NCI-H446 (cell line): ENCODE measurements at regions not wholly inside any gene's neighbourhood (a gene's known extent, or its start where the extent isn't known, plus 50 kb on each side); places are given as distances from the start of the nearest gene placed in this dataset.
"Not testable (repeated sequence)": the region's sequence is repeated elsewhere in the genome, so short reads cannot be mapped to it uniquely, and the experiment has no call there.

Experiments
- DNase-seq, 2 experiments: peaks; one replicate each; lab custom pipeline; 2025; lab: John Stamatoyannopoulos, UW

DNA sequence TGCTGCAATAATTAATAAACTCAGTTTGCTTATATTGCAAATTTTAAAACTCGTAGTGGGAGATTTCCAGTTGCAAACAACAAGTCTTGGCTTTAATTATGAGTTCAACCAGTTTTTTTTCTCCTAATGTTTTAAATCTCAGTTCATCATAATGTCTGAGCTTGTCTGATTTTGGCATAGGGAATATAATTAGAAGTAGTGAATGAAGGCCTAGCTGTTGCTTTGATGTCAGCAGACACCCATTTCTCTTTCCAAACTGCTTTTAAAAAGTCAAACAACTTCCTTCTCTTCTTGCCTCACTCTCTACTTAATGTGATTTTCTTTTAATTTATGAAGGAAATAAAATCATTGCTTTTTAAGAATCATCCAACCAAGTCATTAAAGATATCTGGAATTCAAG lies 1462.1 kb downstream of the DPP10 start:
- no peak for DNase-seq

DNA sequence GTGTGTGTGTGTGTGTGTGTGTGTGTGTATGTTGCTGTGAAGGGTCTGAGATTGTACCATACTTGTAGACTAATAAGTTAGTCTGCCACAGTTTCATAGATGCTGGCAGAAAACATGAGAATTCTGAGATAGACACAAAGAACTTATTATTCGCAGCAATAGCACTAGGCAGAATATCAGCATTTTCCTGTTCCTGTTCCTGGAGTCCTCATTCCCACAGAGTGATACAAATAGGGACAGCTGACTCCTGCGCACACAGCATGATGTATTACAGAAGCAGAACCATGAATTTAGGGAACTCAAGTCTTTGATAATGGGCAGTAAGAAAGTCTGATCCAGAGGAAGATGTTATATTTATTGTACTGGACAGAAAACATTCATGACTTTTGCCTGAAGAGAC lies 1466.3 kb downstream of the DPP10 start:
- DNase-seq, result no peak

DNA sequence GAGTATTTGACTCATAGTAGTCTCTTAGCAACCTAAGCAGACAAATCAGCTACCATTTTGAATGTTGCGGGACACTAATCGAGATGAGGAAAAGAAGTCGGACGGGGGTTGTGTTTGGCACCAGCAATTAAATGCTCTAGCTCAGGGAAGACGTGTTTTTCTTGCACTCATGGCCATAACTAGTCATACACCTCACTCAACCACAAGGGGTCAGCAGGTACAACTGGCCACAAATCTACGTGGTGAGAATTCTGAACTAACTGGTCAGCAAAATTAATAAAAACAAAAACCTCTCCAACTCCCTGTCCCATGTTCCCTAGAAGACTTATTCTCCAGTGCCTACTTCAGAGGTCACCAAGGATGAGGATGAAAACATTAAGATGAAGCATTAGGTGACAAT lies 1467.8 kb downstream of the DPP10 start:
- DNase-seq, result no peak

DNA sequence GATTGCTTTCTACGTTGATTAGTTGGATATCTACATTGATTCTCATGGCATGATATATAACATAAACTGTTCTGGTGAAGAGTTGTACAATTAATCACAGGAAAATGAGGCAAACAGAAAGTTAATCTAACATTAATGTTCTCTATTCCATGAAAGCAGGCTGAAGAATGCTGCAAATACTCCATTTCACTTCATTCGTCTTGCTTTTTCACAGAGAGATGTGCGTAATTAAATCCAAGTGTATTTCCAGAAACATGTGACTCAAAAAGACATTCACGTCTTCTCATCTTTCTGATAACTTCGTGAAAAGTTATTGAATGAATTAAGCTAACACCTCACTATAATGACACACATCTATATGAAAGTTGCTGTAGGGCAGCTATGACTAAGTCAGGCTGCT lies 1471.5 kb downstream of the DPP10 start:
- no peak for DNase-seq

DNA sequence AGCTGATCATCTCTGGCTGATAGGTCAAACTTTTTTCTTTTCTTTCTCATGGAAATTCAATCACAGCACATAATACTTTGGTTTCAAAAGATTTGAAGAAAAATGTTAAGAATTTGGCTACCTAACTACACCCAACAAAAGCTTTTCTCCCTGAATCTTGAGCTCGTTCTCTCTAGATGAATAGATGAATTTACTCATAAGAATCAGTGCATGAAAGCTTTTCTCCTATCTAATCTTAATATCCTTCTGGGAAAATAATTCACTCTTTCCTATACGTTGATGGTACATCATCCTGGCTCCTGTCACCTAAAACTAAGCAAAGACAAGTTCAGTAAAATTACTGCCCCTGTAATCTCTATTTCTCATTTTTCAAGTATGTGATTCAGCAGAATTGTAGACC lies 1479.1 kb downstream of the DPP10 start:
- DNase-seq, result no peak

DNA sequence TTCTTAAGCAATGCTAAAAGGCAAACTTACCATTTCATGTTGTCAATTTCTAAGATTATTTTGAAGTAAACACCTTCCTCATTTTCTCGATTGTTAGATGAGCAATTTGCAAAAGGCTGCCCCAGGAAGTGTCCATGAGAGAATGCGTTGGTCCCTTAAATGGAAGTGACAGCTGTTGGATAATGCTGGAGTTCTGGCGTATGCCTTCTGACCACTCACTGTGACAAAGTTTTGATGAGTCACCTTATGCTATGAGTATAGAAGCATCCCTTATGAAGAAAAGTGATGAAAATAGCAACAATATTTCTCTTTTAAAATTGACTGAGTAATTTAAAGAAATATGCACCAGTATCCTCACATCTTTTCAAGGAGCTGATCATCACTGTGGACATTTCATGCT lies 1497.5 kb downstream of the DPP10 start:
- DNase-seq, result no peak

DNA sequence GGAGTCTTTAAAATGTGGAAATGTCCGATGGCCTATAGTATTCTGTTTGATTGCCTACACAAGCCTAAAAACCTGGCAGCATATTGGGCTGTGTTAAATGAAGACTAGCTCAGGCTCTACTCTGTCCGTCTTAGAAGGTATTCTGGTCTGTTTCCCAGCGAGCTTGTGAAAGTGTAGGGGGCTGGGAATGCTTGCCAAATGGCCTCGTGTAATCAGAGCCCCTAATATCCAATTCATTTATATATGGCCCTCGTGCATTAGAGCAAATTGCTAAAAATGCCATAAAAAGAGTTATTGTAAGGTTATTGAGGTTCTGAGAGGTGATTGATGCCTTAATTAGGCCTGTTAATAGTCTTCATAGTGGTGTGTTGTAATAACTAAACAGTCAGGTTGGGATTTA lies 1500.4 kb downstream of the DPP10 start:
- no peak for DNase-seq

DNA sequence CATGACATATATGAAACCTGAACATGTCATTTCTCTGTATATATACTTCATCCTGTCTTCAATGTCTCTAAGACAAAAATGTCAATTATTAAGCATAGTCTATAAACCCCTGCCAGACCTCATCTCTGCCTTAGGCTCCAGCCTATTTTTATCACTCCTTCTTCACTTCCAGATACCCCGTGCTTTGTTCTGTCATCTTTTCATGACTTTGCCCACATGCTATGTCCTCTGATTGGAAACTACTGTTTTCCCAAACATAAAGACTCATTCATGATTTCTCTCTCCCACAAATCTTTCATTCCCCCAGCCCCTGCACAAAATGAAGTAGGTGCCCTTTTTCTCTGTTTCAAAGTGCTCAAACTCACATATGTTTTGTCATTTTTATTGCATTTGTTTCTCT lies 1503.9 kb downstream of the DPP10 start:
- DNase-seq, result no peak

DNA sequence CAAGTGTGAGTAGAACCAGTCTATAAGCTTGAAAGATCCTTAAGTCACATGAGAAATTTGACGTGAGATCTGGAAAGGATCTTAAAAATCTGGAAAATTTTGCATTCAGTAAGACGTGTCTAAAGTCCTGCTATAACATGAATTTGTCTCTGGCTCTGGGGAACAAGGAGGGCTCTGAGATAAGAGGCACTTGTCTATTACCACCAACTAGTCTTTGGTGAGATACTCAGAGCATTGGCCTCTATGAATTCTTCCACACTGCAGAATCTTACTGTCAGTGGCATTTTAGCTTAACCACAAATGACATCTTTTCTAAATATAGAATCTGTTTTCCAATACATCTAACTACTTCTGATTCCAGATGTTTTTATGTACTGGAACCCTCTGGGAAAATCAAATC lies 1504.5 kb downstream of the DPP10 start:
- no peak for DNase-seq

DNA sequence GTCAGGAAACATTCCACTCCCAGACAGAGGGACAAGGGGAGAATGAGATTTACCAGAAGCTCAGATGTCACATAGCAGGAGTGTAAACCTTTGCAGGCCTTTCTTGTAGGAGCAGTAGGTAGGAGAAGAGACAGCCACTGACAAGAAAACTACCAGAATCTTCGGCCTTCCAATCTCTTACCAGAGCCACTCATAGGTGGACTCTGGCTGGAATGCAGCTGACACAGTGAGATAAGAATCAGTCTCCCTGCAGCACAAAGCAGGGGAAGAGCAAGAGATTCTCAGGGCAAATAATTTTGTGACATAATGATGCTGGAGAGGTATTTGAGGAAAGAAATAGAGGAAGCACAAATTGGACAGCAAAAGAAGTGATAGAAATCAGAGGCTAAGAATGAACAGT lies 1534.5 kb downstream of the DPP10 start:
- DNase-seq, result no peak

DNA sequence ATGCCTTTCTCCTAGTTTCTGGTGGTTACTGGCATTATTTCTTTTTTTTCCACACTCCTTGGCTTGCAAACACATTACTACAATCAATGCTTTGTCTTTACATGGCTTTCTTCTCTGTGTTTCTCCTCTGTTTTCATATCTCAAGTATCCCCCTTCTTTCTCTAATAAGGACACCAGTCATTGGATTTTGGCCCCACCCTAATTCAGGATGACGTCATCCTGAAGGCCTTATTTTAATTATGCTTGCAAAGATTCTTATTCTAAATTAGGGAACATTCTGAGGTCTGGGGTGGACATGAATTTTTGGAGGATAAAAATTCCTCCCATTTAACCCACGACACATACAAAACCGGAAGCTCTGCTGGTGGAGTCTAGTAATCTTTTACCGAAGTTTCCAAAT lies 1556.6 kb downstream of the DPP10 start:
- DNase-seq, result no peak

DNA sequence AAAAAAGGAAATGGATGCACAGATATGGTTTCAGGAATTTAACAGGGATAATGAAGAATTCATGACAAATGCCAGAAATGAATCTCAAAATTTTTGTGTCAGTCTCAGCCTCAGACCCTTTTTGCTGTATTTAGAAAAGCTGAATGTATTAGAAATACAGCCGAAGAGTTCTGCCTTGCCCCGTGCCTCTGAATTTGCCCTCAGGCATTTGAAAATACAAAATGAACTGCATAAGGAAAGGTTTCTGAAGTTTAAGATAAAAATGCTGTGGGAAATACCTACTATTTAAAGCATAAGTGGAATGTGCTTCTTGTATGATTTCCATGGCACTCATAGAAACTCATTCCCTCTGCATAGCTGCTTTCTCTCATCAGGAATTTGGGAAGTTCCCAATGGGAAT lies 1580.6 kb downstream of the DPP10 start:
- DNase-seq, result no peak

DNA sequence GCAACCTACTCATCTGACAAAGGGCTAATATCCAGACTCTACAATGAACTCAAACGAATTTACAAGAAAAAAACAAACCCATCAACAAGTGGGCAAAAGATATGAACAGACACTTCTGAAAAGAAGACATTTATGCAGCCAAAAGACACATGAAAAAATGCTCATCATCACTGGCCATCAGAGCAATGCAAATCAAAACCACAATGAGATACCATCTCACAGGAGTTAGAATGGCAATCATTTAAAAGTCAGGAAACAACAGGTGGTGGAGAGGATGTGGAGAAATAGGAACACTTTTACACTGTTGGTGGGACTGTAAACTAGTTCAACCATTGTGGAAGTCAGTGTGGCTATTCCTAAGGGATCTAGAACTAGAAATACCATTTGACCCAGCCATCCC lies 1596.3 kb downstream of the DPP10 start:
- DNase-seq, result not testable (repeated sequence)

DNA sequence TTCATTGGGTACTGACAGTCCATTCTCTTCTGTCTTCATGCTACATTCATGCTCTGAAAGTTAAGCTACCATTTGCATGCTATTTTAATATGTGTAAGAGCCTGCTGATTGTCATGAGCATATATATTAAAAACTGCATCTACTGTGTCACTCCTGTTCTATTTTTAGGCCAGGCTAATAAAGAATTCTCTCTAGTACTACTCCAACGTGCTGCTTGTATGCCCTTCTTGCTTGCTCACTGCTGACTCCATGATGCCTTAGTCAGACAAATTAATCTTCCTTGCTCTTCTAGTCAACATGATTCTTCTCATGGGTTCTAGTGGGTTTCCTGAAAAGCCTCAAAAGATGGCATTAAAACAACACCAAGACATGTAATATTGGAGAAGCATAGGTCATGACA lies 1600.1 kb downstream of the DPP10 start:
- DNase-seq, result no peak

DNA sequence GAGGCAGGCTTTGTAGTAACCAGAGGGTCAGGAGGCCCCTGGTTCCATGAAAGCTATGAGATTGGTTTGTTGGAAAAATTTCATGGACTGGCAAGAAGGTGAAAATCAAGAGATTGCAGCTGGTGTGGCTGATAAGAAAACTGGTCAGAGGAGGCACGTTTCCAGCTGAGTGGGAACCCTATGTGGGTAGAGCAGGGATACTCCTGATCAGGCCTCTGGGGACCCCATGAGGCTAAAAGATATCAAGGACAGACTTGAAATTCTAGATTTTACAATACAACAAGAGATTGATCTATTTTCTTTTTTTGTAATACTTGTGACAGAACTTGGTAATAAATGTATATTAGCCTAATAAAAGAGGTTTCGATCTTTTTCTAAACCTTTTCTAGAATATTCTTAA lies 1615.1 kb downstream of the DPP10 start:
- no peak for DNase-seq

DNA sequence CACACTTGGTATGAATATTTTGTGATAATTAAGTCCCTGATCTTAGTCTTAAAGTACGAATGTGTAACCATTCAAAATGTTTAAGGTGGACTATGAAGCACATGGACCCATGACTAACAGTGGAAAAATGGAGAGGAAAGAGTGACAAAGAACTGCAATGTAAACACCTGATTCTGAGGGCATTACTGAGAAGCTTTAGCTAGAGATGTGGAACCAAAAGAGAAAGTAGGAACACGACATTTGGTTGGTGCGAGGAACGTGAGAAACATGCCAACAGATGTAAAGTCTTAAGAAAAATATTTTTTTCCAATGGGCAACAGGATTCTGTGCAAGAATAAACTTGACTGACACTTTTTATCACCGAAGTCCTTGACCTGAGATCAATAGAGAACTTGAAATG lies 1618.6 kb downstream of the DPP10 start:
- DNase-seq, result no peak

DNA sequence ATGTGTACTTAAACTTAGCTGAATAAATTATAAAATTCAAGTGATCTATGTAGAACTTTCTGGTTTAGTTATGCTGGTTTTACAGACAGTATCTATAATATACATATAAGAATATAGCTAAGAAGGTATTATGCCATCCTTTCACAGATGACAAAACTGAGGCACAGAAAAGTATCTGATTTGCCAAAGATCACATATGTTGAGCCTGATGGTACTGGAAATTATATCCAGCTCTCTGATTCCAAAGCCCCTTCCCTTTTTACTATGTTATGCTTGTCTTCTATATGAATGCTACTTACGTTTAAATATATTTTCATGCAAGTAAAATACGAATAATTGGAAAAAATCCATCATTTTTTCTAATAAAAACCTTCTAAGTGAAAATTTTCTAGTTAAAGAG lies 1631.3 kb downstream of the DPP10 start:
- no peak for DNase-seq

DNA sequence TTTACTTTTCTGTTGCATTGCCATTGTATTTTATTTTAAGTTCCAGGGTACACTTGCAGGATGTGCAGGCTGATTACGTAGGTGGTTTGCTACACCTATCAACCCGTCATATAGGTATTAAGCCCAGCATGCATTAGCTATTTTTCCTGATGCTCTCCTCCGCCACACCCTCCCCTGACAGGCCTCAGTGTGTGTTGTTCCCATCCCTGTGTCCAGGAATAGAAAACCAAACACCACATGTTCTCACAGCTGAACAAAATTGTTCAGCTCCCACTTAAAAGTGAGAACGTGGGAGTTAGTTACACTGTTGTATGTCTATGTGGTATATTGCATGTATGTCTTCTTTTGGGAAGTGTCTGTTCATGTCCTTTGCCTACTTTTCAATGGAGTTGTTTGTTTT lies 1631.7 kb downstream of the DPP10 start:
- DNase-seq, result no peak

DNA sequence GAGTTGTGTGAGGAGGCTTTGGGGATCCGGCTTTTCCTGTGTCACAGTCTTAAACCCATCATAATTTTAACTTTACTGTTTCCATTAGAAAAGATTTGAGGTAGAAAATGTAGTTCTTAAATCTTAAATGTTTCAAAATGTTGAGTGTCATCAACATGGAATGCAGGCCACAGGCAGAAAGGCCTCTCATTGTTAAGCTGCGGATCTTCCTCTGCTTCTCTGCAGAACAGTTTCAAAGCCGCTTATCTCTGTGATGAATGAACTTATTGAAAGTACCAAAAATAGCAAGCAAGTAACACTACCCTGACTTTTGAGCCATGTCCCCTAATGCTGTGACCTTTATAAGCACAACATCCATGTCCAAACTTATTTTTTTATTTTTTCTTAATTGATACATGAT lies 1645.8 kb downstream of the DPP10 start:
- DNase-seq, result no peak

DNA sequence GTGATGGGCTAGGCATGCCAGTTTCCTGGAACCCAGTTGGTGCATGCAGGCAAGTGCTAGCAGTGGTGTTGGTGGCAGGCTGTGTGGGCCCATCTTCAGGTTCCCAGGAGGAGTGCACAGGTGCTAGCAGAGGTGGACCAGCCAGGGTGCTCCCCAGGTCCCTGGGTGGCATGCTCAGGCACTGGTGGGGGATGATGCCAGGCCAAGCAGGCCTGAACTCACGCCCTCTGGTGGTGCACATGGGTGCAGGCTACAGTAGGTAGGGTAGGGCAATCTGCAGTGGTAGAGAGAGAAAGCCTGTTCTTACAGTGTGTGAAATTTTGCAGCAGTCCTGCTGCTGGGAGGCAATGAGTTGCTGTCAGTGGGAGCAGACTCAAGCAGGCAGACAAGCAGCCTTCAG lies 1651.8 kb downstream of the DPP10 start:
- no peak for DNase-seq

DNA sequence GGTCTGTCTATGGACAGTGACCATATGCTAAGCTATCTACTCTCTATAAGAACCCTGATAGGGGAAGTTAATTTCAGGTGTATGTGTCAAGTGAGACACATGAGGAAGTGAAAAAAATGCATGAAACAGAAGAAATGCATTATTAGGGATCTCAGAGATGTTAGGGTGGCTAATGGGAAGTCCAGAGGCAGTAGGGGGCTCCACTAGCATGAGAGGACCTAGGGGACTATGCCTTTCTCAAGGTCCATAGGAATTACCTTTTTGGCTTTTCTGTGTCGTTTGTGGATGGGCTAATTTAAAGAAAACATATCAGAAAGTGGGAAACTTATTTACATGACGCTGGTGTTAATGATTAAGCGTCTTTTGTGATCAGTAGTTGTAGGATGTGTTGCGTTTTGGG lies 1653.2 kb downstream of the DPP10 start:
- DNase-seq, result no peak

DNA sequence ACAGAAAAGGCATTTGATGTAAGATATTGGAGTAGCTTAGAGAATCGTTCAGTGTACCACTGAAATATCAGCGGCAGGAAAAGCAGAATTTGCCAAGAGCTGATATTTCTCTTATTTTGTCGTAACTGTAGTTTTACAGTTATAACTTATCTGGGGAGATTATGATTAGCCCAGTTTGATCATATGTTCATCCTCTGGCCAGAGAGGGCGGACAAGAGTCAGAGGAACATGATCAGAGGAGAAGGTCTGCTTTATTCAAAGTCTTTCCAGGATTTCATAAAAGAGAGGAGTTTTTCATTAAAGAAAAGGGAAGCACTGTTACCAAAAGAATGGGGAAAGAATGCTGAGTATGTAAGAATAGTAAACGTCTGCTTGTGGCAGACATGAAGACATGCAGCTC lies 1655.6 kb downstream of the DPP10 start:
- no peak for DNase-seq

DNA sequence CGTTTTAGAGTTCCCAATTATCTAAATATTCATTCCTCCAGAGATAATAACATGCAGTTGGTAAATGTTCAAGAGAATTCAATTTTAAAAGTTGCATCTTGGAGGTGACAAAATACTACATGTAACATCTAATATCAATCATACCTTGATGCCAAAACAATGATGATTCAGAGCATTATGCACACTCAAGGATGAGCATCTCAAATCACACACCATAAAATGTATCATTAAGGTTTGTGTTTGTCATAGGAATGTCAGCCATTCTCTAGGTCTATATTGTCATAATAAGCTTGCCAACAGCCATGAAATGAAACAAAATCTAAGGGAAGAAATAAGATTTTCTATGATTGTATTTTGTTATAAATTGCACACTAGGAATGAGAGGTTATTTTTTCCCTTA lies 1667.0 kb downstream of the DPP10 start:
- DNase-seq, result no peak

DNA sequence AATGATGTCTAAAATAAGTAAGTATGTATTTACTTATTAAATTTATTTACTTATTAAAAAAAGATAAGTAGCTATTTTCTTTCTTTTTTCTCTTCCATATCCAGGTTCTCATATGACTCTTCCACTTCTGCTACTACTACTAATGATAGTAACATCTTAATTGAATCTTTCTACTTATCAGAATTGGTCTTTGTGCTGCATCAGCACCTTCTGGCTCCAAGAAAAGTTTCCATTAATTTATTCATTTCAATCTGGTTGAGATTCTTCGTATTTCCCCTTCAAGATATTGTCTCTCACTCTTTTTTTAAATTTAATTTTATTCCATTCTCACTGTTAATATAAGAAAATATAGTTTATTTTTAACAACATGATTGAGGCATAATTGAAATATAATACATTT lies 1675.4 kb downstream of the DPP10 start:
- no peak for DNase-seq

DNA sequence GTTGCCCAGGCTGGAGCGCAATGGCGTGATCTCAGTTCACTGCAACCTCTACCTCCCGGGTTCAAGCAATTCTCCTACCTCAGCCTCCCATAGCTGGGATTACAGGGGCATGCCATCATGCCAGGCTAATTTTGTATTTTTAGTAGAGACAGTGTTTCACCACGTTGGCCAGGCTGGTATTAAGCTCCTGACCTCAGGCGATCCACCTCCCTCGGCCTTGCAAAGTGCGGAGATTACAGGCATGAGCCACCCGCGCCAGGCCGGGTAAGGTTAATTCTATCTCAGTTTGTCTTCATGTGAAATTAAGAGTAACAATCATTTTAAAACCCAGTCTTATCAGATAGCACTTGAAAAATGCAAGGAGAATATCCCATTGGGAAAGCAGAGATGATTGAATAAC lies 1681.7 kb upstream of the DDX18 start:
- DNase-seq, result no peak
